ENCODE measurements at regions not wholly inside any gene's neighbourhood (a gene's known extent, or its start where the extent isn't known, plus 50 kb on each side); places are given as distances from the start of the nearest gene placed in this dataset.

GRCh38 chr1:48164571-48164970, 57.9 kb upstream of the SLC5A9 start:
- TF ChIP-seq, protein P1, sequence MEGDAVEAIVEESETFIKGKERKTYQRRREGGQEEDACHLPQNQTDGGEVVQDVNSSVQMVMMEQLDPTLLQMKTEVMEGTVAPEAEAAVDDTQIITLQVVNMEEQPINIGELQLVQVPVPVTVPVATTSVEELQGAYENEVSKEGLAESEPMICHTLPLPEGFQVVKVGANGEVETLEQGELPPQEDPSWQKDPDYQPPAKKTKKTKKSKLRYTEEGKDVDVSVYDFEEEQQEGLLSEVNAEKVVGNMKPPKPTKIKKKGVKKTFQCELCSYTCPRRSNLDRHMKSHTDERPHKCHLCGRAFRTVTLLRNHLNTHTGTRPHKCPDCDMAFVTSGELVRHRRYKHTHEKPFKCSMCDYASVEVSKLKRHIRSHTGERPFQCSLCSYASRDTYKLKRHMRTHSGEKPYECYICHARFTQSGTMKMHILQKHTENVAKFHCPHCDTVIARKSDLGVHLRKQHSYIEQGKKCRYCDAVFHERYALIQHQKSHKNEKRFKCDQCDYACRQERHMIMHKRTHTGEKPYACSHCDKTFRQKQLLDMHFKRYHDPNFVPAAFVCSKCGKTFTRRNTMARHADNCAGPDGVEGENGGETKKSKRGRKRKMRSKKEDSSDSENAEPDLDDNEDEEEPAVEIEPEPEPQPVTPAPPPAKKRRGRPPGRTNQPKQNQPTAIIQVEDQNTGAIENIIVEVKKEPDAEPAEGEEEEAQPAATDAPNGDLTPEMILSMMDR (IDR thresholded peaks at IDR 0.05) = no peak

DNA sequence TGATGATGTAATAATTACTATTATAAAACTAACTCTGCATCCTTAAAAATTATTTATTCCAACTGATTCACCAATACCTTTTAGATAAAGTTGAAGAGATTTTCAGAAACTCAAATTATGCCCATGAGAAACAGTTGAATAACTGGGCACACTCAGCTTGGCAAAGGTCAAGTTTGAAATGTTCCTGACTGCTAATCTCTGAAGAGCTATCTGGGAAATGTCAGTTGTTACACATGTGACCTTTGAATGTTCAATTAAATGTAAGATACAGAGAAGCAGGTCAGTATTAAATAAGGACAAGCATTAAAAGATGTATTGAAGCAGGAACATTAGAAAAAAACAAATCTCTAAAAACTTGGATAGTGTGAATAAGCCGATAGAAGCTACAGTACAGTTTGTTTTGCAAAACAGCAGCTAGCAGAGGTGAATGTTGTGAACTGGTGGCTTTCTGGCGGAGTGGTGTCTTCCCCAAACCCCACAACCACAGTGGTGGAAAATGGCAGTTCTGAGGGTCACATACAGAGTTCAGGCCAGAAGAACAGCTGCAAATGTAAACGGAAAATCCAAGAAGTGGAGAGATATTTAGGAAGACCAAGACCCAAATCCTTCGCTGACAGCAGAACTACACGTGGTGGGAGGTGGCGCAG, 61.9 kb upstream of the SLC5A9 start:
- TF ChIP-seq, protein P1 (IDR thresholded peaks at IDR 0.05) = no peak

DNA sequence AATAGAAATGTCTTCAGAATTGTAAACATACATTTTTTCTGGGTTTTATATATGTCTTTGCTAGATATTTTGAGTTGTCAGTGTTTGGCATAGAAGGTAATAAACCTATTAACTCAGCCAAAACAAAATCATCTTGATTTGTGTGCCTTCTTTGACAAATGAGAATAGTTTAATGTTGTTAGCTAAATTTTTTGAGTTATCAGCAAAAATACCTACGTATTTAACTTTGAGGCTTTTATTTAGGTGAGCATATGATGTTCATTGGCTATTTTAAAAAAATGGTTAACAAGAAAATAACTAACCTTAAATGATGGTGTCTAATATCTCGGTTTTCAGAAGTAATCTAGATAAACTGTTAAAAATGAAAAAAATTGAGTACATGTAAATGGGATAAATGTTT, 83.2 kb upstream of the SLC5A9 start:
- TF ChIP-seq, protein P1 (IDR thresholded peaks at IDR 0.05) = no peak

- TF ChIP-seq, protein P1 (IDR thresholded peaks at IDR 0.05) = no peak
These were observed 94.5 kb upstream of the SLC5A9 start for GRCh38 chr1:48127735-48128685.

DNA sequence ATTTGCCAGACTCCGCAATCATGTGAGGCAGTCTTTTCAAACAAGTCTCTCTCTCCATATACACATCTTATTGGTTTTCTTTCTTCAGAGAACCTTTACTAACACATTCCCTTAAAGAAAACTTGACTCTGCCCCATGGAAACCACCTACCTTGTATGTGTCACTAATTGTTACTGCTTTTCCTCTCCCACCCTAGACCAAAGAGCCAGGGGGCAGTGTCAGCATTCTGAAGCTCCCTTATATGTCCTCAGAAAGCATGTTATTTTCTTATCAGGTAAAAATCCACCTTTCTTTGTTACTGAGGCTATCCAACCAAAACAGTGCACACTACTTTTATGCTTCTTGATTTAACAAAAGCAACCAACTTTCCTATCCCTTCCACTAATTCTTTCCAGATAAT, 98.9 kb upstream of the SLC5A9 start:
- TF ChIP-seq, protein P1 (IDR thresholded peaks at IDR 0.05) = no peak

- TF ChIP-seq, protein P1 (IDR thresholded peaks at IDR 0.05) = no peak
These were observed 100.6 kb upstream of the SLC5A9 start for GRCh38 chr1:48121955-48122354.

- TF ChIP-seq, protein P1 (IDR thresholded peaks at IDR 0.05) = no peak
These were observed 101.9 kb upstream of the SLC5A9 start for GRCh38 chr1:48120621-48121020.
